ENCODE measurements at regions not wholly inside any gene's neighbourhood (a gene's known extent, or its start where the extent isn't known, plus 50 kb on each side); places are given as distances from the start of the nearest gene placed in this dataset.
"Not testable (repeated sequence)": the region's sequence is repeated elsewhere in the genome, so short reads cannot be mapped to it uniquely, and the experiment has no call there.

DNA sequence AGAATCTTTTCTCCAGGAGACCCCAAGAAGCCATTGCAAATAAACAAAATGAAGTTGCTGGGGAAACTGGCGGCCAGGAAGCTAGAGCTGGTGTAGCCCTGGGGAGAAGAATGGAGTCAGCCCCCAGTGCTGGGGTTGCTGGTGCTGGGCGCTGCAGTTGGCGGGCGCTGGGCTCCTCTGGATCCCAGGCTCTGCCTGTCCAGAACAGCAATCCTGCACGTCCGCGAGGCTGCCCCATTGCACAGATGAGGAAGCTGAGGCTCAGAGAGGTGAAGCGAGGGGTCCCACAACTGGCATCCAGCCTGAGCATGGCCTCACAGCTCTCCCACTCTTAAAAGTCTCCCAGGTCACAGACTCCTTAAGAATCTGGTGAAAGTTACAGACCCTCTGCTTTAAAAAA, 161.1 kb downstream of the OR4M2 start:
- intact Hi-C loops (cut with DNase I) = no loop called here
- Histone ChIP-seq H3K4me3 (no peak overlapping the region), H3K4me1 (no peaks in the 10 kb centered on the region), H3K9me3 (peaks cover 0 to 17% (median 0%) of the 10 kb centered on the region in 3 donors), H3K36me3 (no peaks in the 10 kb centered on the region), H3K27ac (no peak overlapping the region), H3K27me3 (no peaks in the 10 kb centered on the region)
- TF ChIP-seq POLR2A (IDR thresholded peaks at IDR 0.05) = no peak
- TF ChIP-seq, protein P1, sequence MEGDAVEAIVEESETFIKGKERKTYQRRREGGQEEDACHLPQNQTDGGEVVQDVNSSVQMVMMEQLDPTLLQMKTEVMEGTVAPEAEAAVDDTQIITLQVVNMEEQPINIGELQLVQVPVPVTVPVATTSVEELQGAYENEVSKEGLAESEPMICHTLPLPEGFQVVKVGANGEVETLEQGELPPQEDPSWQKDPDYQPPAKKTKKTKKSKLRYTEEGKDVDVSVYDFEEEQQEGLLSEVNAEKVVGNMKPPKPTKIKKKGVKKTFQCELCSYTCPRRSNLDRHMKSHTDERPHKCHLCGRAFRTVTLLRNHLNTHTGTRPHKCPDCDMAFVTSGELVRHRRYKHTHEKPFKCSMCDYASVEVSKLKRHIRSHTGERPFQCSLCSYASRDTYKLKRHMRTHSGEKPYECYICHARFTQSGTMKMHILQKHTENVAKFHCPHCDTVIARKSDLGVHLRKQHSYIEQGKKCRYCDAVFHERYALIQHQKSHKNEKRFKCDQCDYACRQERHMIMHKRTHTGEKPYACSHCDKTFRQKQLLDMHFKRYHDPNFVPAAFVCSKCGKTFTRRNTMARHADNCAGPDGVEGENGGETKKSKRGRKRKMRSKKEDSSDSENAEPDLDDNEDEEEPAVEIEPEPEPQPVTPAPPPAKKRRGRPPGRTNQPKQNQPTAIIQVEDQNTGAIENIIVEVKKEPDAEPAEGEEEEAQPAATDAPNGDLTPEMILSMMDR (IDR thresholded peaks at IDR 0.05) = no peak
- 80% methylated on average over 2 of the region's 8 CpGs; no CpG with 5 or more reads in 1 of the 2 donors for WGBS, 2 donors
- DNase-seq = no peak

- intact Hi-C loops (cut with DNase I); H3K27me3 ChIP-seq; H3K27ac ChIP-seq; DNase-seq; H3K4me1 ChIP-seq; H3K36me3 ChIP-seq; H3K4me3 ChIP-seq: not testable (repeated sequence)
- peaks cover 0 to 22% (median 0%) of the 10 kb centered on the region in 3 donors for H3K9me3 ChIP-seq
- WGBS, 2 donors = 78 to 91% methylated on average over 8 to 9 of the region's 9 CpGs
Measured at GRCh38 chr15:22242311-22242710, 162.0 kb downstream of the OR4M2 start.

DNA sequence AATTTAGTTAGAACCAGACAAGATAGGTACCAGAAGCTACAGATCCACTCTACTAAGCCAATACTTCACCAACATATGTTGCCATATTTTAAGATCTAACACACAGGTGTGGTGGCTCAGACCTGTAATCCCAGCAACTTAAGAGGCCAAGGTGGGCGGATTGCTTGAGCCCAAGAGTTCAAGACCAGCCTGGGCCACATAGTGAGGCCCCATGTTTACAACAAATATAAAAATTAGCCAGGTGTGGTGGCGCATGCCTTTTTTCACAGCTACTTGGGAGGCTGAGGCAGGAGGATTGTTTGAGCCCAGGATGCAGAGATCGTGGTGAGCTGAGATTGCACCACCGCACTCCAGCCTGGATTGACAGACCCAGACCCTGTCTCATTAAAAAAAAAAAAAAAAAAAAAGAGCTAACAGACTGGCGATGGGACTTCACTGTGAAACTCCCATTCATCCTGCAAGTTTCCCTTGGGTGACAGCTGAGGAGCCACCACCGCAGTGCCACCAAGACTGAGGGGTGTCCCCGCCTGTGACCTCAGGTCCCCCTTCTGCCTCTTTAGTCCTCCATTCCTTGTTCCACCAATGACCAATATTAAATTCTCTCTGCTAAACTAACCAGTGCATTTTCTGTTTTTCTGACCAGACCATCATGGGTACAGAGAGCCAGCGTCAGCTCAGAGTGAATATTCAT, 163.3 kb downstream of the OR4M2 start:
- 76 to 83% methylated on average over 6 of the region's 8 CpGs for WGBS, 2 donors
- Histone ChIP-seq H3K4me3 (no peak overlapping the region), H3K27ac (no peak overlapping the region), H3K4me1 (no peaks in the 10 kb centered on the region), H3K9me3 (peaks cover 0 to 14% (median 0%) of the 10 kb centered on the region in 3 donors), H3K36me3 (no peaks in the 10 kb centered on the region), H3K27me3 (no peaks in the 10 kb centered on the region)
- no peak for DNase-seq
- no peak for TF ChIP-seq POLR2A (IDR thresholded peaks at IDR 0.05)
- TF ChIP-seq, protein P1 (IDR thresholded peaks at IDR 0.05) = no peak
- intact Hi-C loops (cut with DNase I) = no loop called here

DNA sequence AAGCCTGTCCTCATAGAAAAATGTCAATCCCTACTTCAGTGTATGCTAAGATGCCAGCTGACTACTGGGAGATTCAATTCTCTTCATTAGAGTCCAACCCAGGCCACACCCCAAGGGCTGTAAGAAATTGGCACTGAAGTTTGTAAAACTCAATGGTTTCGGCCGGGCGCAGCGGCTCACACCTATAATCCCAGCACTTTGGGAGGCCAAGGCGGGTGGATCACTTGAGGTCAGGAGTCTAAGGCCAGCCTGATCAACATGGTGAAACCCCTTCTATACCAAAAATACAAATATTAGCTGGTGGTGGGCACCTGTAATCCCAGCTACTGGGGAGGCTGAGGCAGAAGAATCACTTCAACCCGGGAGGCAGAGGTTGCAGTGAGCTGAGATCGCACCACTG, 169.2 kb downstream of the OR4M2 start:
- H3K27me3 ChIP-seq; H3K4me1 ChIP-seq; H3K27ac ChIP-seq; H3K4me3 ChIP-seq; H3K36me3 ChIP-seq; H3K9me3 ChIP-seq; DNase-seq; intact Hi-C loops (cut with DNase I): not testable (repeated sequence)
- 82 to 98% methylated on average over 5 to 6 of the region's 7 CpGs for WGBS, 2 donors

GRCh38 chr15:22250501-22251290, 170.4 kb downstream of the OR4M2 start:
- WGBS, 2 donors = 65 to 70% methylated on average over 16 to 18 of the region's 18 CpGs

DNA sequence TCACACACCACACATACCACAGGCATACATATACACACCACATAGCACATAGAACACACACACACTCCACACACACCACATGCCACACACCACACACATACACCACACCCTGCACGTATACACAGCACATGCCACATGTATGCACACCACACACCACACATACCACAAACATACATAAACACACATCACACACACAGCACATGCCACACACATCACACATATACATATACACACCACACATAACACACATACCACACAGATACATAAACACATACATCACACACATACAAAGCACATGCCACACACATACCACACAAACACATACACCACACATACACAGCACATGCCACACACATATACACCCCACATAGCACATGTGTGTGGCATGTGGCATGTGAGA, 171.1 kb downstream of the OR4M2 start:
- intact Hi-C loops (cut with DNase I) = no loop called here
- Histone ChIP-seq H3K36me3 (no peaks in the 10 kb centered on the region), H3K4me3 (no peak overlapping the region), H3K4me1 (no peaks in the 10 kb centered on the region), H3K27me3 (no peaks in the 10 kb centered on the region), H3K9me3 (peaks cover 0 to 11% (median 0%) of the 10 kb centered on the region in 3 donors), H3K27ac (no peak overlapping the region)
- DNase-seq = no peak
- 57 to 81% methylated on average over 1 of the region's 1 CpG for WGBS, 2 donors
- TF ChIP-seq, protein P1 (IDR thresholded peaks at IDR 0.05) = no peak
- no peak for TF ChIP-seq POLR2A (IDR thresholded peaks at IDR 0.05)

More at GRCh38 chr15:22250501-22251290, 170.4 kb downstream of the OR4M2 start:
- H3K9me3 ChIP-seq; H3K4me3 ChIP-seq; H3K27me3 ChIP-seq; H3K27ac ChIP-seq; intact Hi-C loops (cut with DNase I); H3K4me1 ChIP-seq; DNase-seq; H3K36me3 ChIP-seq: not testable (repeated sequence)

DNA sequence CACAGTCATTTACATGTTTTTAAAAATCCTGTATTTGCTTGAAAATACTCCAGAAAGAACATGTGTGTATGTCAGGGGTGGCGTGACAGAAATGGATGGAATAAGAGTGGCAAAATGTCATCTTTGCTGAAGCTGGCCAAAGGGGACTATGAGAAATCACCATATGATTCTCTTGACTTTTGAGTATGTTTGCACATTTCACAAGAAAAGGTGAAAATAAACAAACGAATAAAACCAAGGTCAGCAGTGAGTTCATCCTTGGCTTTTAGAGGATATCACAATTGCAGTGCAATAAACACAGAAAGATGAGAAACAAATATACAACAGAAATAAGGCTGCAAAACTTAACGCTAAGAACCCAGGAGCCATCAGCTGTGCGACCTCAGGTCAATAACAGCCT, 171.7 kb downstream of the OR4M2 start:
- H3K4me1 ChIP-seq; H3K27me3 ChIP-seq; H3K36me3 ChIP-seq; intact Hi-C loops (cut with DNase I); DNase-seq; H3K4me3 ChIP-seq; H3K27ac ChIP-seq: not testable (repeated sequence)
- WGBS, 2 donors = 56 to 57% methylated on average over 4 of the region's 4 CpGs
- peaks cover 0 to 12% (median 0%) of the 10 kb centered on the region in 3 donors for H3K9me3 ChIP-seq

DNA sequence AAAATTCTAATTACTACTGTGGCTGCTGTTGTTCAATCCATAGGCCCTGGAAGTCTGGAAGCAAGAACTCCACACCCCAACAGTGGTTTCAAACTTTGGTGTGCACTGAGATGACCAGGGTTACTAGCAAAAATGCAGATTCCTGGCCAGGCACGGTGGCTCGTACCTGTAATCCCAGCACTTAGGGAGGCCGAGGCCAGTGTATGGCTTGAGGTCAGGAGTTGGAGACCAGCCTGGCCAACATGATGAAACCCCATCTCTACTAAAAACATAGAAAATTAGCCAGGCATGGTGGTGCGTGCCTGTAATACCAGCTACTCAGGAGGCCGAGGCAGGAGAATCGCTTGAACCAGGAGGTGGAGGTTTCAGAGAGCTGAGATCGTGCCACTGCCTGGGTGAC, 172.2 kb downstream of the OR4M2 start:
- H3K4me3 ChIP-seq; DNase-seq; H3K4me1 ChIP-seq; H3K36me3 ChIP-seq; H3K27me3 ChIP-seq; H3K27ac ChIP-seq; intact Hi-C loops (cut with DNase I): not testable (repeated sequence)
- peaks cover 0 to 10% (median 0%) of the 10 kb centered on the region in 3 donors for H3K9me3 ChIP-seq
- 74 to 75% methylated on average over 3 to 7 of the region's 7 CpGs for WGBS, 2 donors

DNA sequence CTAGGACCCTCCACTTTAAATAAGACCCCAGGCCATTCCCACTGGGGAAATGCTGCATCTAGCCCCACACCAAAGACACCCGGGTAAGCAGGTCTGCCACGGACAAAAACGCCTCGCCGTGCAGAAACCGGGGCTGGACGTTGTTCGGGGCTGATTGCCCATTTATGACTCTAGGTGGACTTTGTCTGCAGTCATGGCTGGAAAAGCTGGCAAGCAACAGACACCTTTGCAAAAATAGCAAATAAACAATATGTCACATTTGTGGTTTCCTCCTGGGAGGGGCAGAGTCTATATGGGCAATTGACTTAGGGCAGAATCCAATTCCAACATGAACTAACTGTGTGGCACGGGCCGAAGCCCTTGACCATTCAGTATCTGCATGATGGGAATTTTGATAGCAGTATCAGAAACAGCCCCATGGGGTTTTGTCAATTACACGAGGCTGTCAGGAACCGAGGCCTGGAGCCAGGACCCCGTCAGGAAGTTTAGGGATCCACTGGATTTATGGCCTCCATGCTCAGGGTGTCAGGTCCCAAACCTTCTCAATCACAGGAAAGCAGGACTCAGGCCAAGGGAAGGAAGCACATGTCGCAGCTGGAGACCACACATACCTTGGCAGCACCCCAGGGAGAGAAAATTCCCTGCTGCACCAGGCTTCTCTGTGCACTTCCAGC, 172.8 kb downstream of the OR4M2 start:
- H3K27ac ChIP-seq; intact Hi-C loops (cut with DNase I); H3K4me1 ChIP-seq; H3K27me3 ChIP-seq; H3K36me3 ChIP-seq; DNase-seq; H3K4me3 ChIP-seq: not testable (repeated sequence)
- peaks cover 0 to 10% (median 0%) of the 10 kb centered on the region in 3 donors for H3K9me3 ChIP-seq
- 63 to 100% methylated on average over 5 to 10 of the region's 14 CpGs for WGBS, 2 donors
